LNCAP (cell line): ENCODE measurements at regions not wholly inside any gene's neighbourhood (a gene's known extent, or its start where the extent isn't known, plus 50 kb on each side); places are given as distances from the start of the nearest gene placed in this dataset.

Experiments
- TF ChIP-seq, protein P1 (sequence below): fragments of 450-650 bp; IDR thresholded peaks from 2 replicates; pipeline ENCODE4 v1.5.1; 2017; ENCODE audit warnings: mild to moderate bottlenecking

DNA sequence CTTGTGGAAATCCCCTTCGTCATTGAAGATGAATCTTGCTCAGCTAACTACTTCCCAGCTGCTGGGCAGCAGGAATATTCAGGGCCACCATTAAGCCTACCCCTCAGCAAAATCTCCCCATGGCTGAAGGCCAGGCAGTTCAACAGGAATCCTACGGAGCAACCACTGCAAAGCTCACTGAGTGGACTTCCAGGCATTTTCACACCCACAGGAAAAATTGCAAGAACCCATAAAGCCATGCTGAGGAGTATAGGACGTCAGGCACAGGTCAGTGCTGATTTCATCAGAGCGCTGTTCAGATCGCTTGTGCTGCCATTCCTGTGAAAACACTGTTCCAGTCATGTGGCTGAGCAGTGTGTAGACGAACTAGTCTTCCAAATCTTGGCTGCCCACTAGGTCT is 134.8 kb upstream of the TACR1 start:
- TF ChIP-seq, protein P1, sequence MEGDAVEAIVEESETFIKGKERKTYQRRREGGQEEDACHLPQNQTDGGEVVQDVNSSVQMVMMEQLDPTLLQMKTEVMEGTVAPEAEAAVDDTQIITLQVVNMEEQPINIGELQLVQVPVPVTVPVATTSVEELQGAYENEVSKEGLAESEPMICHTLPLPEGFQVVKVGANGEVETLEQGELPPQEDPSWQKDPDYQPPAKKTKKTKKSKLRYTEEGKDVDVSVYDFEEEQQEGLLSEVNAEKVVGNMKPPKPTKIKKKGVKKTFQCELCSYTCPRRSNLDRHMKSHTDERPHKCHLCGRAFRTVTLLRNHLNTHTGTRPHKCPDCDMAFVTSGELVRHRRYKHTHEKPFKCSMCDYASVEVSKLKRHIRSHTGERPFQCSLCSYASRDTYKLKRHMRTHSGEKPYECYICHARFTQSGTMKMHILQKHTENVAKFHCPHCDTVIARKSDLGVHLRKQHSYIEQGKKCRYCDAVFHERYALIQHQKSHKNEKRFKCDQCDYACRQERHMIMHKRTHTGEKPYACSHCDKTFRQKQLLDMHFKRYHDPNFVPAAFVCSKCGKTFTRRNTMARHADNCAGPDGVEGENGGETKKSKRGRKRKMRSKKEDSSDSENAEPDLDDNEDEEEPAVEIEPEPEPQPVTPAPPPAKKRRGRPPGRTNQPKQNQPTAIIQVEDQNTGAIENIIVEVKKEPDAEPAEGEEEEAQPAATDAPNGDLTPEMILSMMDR: no peak

DNA sequence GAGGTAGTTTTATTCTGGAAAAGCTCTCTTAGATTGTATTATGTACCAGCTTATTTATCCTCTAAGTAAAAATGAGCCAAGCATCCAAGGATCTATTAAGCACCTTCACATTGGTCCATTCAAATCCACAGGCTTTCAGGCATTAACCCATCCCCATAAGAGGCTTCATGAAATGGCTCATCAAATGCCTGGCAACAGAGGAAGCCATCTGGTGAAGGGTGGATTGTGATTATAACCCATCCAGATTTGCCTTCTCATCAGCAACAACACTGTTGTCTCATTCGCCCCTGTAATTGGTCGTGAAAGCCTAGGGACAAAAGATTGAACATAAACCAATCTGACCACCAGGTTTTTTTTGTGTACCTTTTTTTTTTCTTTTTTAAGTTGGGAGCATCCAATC is 134.3 kb upstream of the TACR1 start:
- TF ChIP-seq, protein P1: no peak

DNA sequence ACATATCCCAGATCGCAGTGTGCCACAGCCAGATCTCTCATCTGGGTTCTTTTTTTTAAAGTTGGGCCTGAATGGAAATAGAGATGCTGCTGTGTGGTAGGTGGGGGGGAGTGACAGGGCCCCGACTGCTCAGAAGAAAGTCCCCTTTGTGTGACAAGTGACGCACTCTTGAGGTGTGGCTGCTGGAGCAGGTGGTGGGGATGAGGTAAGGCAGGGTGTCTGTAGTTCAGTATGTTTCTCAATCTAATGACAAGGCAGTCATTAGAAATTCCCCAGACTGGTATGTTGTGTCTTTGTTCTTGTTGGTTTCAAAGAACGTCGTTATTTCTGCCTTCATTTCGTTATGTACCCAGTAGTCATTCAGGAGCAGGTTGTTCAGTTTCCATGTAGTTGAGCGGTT is 128.8 kb upstream of the TACR1 start:
- TF ChIP-seq, protein P1: no peak

DNA sequence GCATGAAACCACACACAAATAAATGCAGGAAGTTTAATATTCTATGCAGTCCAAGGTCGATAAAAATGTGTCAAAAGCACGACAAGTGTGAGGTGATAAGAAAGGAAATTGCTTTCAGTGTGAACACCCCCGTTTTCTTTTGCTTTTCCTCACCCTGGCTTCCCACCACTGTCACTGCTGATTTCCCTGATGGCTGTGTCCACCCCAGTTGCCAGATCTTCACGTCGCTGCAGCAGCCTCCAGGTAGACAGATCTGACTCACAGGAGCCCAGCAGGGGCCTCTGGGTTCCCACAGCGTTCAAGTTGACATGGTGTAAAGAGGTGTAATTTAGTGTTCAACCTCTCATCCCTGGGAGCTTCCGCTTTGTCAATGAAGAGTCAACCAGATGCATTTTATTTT is 128.0 kb upstream of the TACR1 start:
- TF ChIP-seq, protein P1: no peak

- TF ChIP-seq, protein P1: no peak
Measured at GRCh38 chr2:75326645-75327044, 127.3 kb upstream of the TACR1 start.

DNA sequence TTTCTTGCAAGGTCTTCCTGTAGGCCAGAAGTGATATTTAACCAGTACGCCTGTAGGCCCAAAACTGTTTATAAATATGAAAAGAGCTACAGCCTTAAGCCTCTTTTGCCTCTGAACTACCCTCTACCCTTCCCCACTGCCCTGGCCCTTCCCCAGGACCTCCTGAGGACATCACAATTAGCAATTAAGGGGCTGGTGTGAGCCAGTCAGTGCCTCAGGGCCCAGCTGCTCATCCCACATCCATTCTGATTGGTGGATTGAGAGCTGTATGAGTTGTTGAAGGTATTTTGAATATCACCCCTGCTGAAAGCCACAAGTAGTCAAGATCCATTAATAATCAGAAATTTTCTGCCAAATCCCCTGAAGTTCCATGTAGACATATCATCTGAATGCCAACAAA is 126.3 kb upstream of the TACR1 start:
- TF ChIP-seq, protein P1: no peak

DNA sequence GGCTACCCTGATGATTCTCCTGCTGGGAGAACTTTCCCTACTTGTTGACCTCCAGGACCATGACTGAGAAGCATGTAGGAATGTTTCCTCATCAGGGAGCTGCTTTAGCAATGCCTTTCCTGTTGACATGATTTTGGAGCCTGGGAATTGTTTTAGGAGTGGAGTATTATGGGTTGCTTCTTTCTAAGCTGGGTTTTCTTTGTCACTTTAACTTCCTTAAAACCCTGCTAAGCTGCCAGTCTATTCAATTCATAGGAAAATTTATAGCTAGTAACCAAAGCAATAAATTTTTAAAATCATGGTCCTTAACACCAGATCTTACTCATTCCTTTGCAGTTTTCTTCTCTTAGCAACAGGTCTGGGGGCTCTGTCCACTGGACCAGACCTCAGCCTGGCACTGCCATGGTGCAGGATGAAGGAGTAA is 125.6 kb upstream of the TACR1 start:
- TF ChIP-seq, protein P1: no peak

GRCh38 chr2:75324141-75324540 is 124.8 kb upstream of the TACR1 start:
- TF ChIP-seq, protein P1: no peak
